Karpas-422 (cell line): ENCODE measurements at regions not wholly inside any gene's neighbourhood (a gene's known extent, or its start where the extent isn't known, plus 50 kb on each side); places are given as distances from the start of the nearest gene placed in this dataset.

Source experiments
- DNase-seq: peaks from one replicate; pipeline ENCODE4 v3.0.0-alpha.2; 2015
- H2AFZ ChIP-seq: fragments of 200-600 bp; sonication (generic); 2 replicates; pipeline ENCODE4 v1.6.1; 2014; ENCODE audit warnings: antibody characterized with exemption, low read length, mixed read lengths
- H3K27ac ChIP-seq: fragments of 200-600 bp; sonication (generic); 2 replicates; pipeline ENCODE4 v1.5.1; 2014; ENCODE audit warnings: mild to moderate bottlenecking, low read length, moderate library complexity
- H3K27me3 ChIP-seq: fragments of 200-600 bp; sonication (generic); 2 replicates; pipeline ENCODE4 v1.6.1; 2014; ENCODE audit warnings: low read length, mixed read lengths
- H3K36me3 ChIP-seq: fragments of 200-600 bp; sonication (generic); 2 replicates; pipeline ENCODE4 v1.6.1; 2014; ENCODE audit warnings: low read length, mixed read lengths; ENCODE audit not compliant: insufficient read depth
- H3K4me1 ChIP-seq: fragments of 200-600 bp; sonication (generic); 2 replicates; pipeline ENCODE4 v1.6.1; 2014; ENCODE audit warnings: mild to moderate bottlenecking, low read length, mixed read lengths
- H3K4me2 ChIP-seq: fragments of 200-600 bp; sonication (generic); 2 replicates; pipeline ENCODE4 v1.6.1; 2014; ENCODE audit warnings: low read length, low read depth, mild to moderate bottlenecking; ENCODE audit not compliant: poor library complexity, severe bottlenecking
- H3K4me3 ChIP-seq: fragments of 200-600 bp; sonication (generic); 2 replicates; pipeline ENCODE4 v1.5.1; 2014; ENCODE audit warnings: mild to moderate bottlenecking, antibody characterized with exemption, low read length, mixed read lengths
- H3K79me2 ChIP-seq: fragments of 200-600 bp; sonication (generic); 2 replicates; pipeline ENCODE4 v1.6.1; 2014; ENCODE audit warnings: mild to moderate bottlenecking, low read length, mixed read lengths
- H3K9ac ChIP-seq: fragments of 200-600 bp; sonication (generic); 2 replicates; pipeline ENCODE4 v1.6.0; 2014; ENCODE audit warnings: low read length
- H3K9me2 ChIP-seq: fragments of 200-600 bp; sonication (generic), shearing (Covaris generic); replicated peaks from 2 replicates; pipeline ENCODE4 v1.6.0; 2014; ENCODE audit warnings: mild to moderate bottlenecking, low read length, moderate library complexity; ENCODE audit not compliant: insufficient read depth
- H3K9me3 ChIP-seq: fragments of 300-700, 200-600 bp; sonication (generic); 2 replicates; pipeline ENCODE4 v1.6.1; 2014; ENCODE audit warnings: low read length, mixed read lengths
- H4K20me1 ChIP-seq: fragments of 200-600 bp; sonication (generic); 2 replicates; pipeline ENCODE4 v1.6.1; 2014; ENCODE audit warnings: mild to moderate bottlenecking, antibody characterized with exemption, low read length, low read depth; ENCODE audit not compliant: insufficient read depth

DNA sequence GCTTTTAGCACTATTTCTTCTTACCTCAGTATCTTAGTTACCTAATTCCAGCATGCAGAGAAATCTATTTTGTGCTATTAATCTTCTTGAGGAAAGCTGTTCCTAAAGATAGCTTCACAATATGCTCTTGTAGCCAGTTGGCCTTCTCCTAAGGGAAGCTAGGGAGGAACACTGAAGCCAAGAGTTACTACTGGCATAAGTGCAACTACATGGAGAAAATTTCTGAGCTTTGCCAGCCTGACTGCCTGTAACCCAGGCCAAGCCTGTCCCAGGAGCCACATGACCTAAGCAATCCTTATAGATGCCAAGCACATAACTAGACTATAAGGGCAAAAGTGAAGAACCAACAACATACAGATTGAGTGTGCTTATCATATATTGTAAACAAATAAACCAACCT, 890.2 kb downstream of the FLRT2 start:
- H3K9me3 ChIP-seq = no peaks in the 10 kb centered on the region
- H3K9ac ChIP-seq = no peak overlapping the region
- no peaks in the 10 kb centered on the region for H3K79me2 ChIP-seq
- H3K27me3 ChIP-seq = no peaks in the 10 kb centered on the region
- H2AFZ ChIP-seq = no peak overlapping the region
- H3K9me2 ChIP-seq = no peaks in the 10 kb centered on the region
- no peaks in the 10 kb centered on the region for H3K36me3 ChIP-seq
- no peak overlapping the region for H3K4me2 ChIP-seq
- no peak overlapping the region for H3K4me3 ChIP-seq
- DNase-seq = no peak
- no peaks in the 10 kb centered on the region for H3K4me1 ChIP-seq
- no peak overlapping the region for H3K27ac ChIP-seq
- no peaks in the 10 kb centered on the region for H4K20me1 ChIP-seq

DNA sequence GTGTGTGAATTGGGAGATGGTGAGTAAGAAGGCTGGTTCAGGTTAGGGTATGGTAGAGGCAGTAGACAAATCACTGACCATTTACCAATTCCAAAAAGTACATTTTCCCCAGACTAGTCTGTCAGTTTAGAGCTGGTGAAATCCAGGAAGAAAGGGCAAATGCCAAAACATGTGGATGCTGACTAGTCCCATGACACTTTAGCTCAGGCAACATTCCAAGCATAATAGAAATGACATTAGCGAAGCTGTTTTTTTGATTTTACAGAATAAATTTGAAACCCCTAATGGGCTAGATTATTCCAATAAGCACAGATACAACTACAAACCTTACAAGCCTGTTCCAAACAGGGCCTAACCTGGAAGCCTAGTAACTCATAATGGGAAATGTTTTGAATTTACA, 884.2 kb downstream of the FLRT2 start:
- Histone ChIP-seq H2AFZ (no peak overlapping the region), H3K9ac (no peak overlapping the region), H3K79me2 (no peaks in the 10 kb centered on the region), H3K27ac (no peak overlapping the region), H3K4me2 (no peak overlapping the region), H3K9me2 (no peaks in the 10 kb centered on the region), H3K9me3 (no peaks in the 10 kb centered on the region), H3K27me3 (no peaks in the 10 kb centered on the region), H3K4me1 (no peaks in the 10 kb centered on the region), H3K36me3 (no peaks in the 10 kb centered on the region), H3K4me3 (no peak overlapping the region), H4K20me1 (no peaks in the 10 kb centered on the region)
- DNase-seq = no peak

DNA sequence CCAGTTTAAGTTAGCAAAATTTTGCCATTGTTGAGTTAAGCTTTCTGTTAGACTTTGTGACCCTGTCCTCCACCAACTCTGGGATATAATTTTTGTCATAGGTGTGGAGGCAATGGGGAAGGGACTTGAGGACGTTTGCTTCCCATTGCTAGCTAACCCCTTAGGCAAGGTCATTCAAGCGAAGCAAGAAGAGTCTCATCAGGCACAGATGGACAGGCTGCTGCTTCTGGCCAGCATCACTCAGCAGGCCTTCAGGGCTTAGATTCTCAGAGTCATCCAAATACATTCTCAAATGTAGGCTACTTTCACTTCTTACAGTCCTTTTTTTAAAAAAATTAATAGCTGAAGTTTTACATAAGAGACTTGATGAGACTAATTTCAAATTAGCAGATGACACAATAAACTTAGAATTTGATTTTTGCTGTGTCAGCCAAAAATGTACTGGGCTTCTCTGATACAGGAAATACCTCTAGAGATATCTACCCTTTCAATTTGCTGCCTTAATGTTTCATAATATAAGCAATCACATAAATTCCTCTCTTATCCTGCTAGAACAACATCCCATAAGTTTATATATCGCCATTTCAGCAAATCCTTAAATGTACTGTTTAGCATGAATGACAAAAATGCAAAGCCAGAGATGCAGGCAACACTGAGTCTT, 875.2 kb downstream of the FLRT2 start:
- Histone ChIP-seq H2AFZ (no peak overlapping the region), H3K4me2 (no peak overlapping the region), H3K4me1 (no peaks in the 10 kb centered on the region), H3K27me3 (no peaks in the 10 kb centered on the region), H3K27ac (no peak overlapping the region), H3K4me3 (no peak overlapping the region), H3K9me3 (no peaks in the 10 kb centered on the region), H3K9me2 (no peaks in the 10 kb centered on the region), H3K36me3 (no peaks in the 10 kb centered on the region), H3K79me2 (no peaks in the 10 kb centered on the region), H3K9ac (no peak overlapping the region), H4K20me1 (no peaks in the 10 kb centered on the region)
- no peak for DNase-seq

DNA sequence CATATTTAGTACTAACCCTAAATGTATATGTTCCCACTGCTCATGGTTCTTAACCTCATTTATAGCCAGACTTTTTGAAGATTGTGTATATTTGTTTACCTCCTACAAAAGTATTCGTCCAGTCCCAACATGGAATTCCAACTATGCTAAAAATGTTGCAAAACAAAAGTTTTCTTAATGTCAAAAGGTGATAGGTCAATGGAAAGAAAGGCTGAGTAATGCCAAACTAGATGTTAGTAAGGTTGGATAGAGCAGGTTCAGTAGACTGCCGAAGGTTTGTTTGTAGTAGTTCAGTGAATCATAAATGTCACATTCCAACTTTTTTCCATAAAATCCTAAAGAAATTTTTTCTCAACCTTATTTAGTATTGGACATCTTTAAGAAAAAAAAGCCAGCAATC, 874.5 kb downstream of the FLRT2 start:
- no peak for DNase-seq
- Histone ChIP-seq H4K20me1 (no peaks in the 10 kb centered on the region), H2AFZ (no peak overlapping the region), H3K9me2 (no peaks in the 10 kb centered on the region), H3K4me1 (no peaks in the 10 kb centered on the region), H3K9me3 (no peaks in the 10 kb centered on the region), H3K27me3 (no peaks in the 10 kb centered on the region), H3K79me2 (no peaks in the 10 kb centered on the region), H3K9ac (no peak overlapping the region), H3K4me3 (no peak overlapping the region), H3K27ac (no peak overlapping the region), H3K4me2 (no peak overlapping the region), H3K36me3 (no peaks in the 10 kb centered on the region)

DNA sequence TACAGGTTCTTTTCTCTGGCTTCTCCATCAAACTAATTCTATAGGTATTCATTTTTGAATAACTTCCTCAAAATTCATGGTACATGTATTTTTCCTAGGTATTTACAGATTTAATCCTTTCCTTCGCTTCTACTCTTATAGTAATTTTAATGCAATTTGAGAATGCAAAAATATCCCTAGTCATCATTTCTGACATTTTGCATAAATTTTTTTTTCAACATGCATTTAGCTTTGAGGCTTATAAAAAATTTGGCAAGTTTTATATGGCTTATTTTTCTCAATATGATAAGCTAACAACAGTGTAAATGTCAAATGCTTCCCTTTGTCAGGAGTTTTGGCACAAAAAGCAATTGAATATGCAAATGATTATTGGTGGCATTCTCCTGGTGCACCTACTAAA, 872.6 kb downstream of the FLRT2 start:
- Histone ChIP-seq H3K27ac (no peak overlapping the region), H3K4me1 (no peaks in the 10 kb centered on the region), H3K79me2 (no peaks in the 10 kb centered on the region), H3K9me2 (no peaks in the 10 kb centered on the region), H3K9me3 (no peaks in the 10 kb centered on the region), H3K4me2 (no peak overlapping the region), H2AFZ (no peak overlapping the region), H4K20me1 (no peaks in the 10 kb centered on the region), H3K36me3 (no peaks in the 10 kb centered on the region), H3K9ac (no peak overlapping the region), H3K4me3 (no peak overlapping the region), H3K27me3 (no peaks in the 10 kb centered on the region)
- DNase-seq = no peak

DNA sequence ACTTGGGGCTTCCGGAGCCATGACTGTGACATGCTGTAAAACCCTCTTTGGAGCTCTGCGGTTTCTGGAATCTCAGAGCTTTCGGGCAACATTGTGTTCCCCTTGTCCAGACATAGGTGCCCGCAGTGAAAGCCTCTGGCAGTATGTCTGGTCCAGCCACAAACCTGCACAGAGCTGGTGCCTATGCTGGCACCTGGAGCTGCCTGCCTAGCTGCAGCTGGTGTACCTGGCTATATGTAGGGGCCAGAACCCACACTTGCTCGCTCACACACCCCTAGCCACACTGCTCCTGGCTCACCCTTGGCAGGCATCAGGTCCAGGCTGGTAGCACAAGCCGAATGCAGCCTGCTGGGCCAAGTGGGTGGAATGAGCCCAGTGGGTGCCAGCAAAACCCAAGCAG, 861.1 kb downstream of the FLRT2 start:
- no peaks in the 10 kb centered on the region for H3K4me1 ChIP-seq
- H3K27ac ChIP-seq = no peak overlapping the region
- no peak overlapping the region for H3K4me2 ChIP-seq
- no peak overlapping the region for H2AFZ ChIP-seq
- H3K9ac ChIP-seq = no peak overlapping the region
- no peaks in the 10 kb centered on the region for H3K9me3 ChIP-seq
- no peaks in the 10 kb centered on the region for H4K20me1 ChIP-seq
- no peak overlapping the region for H3K4me3 ChIP-seq
- no peaks in the 10 kb centered on the region for H3K79me2 ChIP-seq
- no peaks in the 10 kb centered on the region for H3K9me2 ChIP-seq
- DNase-seq = no peak
- H3K27me3 ChIP-seq = no peaks in the 10 kb centered on the region
- no peaks in the 10 kb centered on the region for H3K36me3 ChIP-seq

DNA sequence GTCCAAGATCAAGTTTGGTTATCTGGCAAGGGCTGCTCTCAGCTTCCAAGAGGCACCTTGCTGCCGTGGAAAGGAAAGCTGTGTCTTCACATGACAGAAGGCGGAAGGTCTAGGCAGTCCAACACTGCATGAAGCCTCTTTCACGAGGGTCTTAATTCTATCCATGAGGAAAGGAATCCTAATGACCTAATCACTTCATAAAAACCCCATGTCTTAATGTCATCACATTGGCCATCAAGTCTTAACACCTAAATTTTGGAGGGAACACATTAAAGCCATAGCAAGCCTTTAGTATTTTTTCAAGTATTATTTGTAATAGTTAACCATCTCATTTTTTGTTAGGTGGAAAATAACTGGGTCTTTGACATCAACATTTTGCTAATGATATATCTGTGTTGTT, 858.3 kb downstream of the FLRT2 start:
- no peak overlapping the region for H3K9ac ChIP-seq
- no peak overlapping the region for H2AFZ ChIP-seq
- H4K20me1 ChIP-seq = no peaks in the 10 kb centered on the region
- H3K79me2 ChIP-seq = no peaks in the 10 kb centered on the region
- no peak for DNase-seq
- no peak overlapping the region for H3K4me2 ChIP-seq
- no peaks in the 10 kb centered on the region for H3K9me2 ChIP-seq
- H3K36me3 ChIP-seq = no peaks in the 10 kb centered on the region
- no peak overlapping the region for H3K4me3 ChIP-seq
- no peaks in the 10 kb centered on the region for H3K4me1 ChIP-seq
- H3K27me3 ChIP-seq = no peaks in the 10 kb centered on the region
- no peak overlapping the region for H3K27ac ChIP-seq
- H3K9me3 ChIP-seq = no peaks in the 10 kb centered on the region

DNA sequence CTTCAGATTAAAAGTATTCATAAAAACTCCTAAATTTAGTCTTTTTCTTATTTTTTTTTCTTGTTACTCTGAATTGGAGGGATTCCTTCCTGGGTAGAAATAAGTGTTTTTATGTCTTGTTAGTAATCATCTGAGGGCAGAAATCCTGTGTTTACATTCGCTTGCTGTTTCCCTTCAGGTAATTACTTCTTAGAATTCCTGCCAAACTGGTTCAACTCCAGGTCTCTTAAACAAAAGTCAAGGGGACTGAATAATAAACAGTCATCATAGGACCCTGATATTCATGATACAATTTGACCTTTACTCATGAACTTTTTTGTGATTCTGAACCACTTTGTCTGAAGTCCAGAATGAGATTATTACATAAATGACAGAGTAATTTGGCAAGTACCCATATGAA, 843.9 kb downstream of the FLRT2 start:
- Histone ChIP-seq H3K9me3 (no peaks in the 10 kb centered on the region), H4K20me1 (no peaks in the 10 kb centered on the region), H3K4me2 (no peak overlapping the region), H3K27me3 (no peaks in the 10 kb centered on the region), H3K9me2 (no peaks in the 10 kb centered on the region), H3K27ac (no peak overlapping the region), H3K9ac (no peak overlapping the region), H3K4me3 (no peak overlapping the region), H3K79me2 (no peaks in the 10 kb centered on the region), H3K36me3 (no peaks in the 10 kb centered on the region), H2AFZ (no peak overlapping the region), H3K4me1 (no peaks in the 10 kb centered on the region)
- no peak for DNase-seq

DNA sequence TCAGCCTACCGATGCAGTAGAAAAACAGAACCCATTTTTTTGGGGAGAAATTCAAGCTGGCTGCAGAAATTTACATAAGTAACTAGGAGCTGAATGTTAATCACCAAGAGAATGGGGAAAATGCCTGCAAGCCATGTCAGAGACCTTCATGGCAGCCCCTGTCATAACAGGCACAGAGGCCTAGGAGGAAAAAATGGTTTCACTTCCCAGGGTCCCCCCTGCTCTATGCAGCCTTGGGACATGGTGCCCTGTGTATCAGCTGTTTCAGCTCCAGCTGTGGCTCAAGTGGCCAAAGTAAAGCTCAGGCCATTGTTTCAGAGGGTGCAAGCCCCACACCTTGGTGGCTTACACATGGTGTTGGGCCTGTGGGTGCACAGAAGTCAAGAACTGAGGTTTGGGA, 842.5 kb downstream of the FLRT2 start:
- Histone ChIP-seq H3K79me2 (no peaks in the 10 kb centered on the region), H3K4me3 (no peak overlapping the region), H3K27ac (no peak overlapping the region), H3K9me3 (no peaks in the 10 kb centered on the region), H3K4me1 (no peaks in the 10 kb centered on the region), H4K20me1 (no peaks in the 10 kb centered on the region), H3K9me2 (no peaks in the 10 kb centered on the region), H3K4me2 (no peak overlapping the region), H3K9ac (no peak overlapping the region), H3K36me3 (no peaks in the 10 kb centered on the region), H3K27me3 (no peaks in the 10 kb centered on the region), H2AFZ (no peak overlapping the region)
- no peak for DNase-seq
